Activated CD8-positive, alpha-beta memory T cell treated with anti-CD3 and anti-CD28 coated beads, Interleukin-2, amount 10 ng/mL, durations not matched to agents 7 days and 5 days (primary cell): ENCODE measurements at regions not wholly inside any gene's neighbourhood (a gene's known extent, or its start where the extent isn't known, plus 50 kb on each side); places are given as distances from the start of the nearest gene placed in this dataset.

Experiments
- ATAC-seq: fragments of 150-1000 bp; cut with Tn5 transposase; one replicate; pipeline ENCODE4 v1.10.0; 2021; ENCODE audit warnings: moderate library complexity
- CTCF ChIA-PET: fragments of 350-600 bp; sonication (Branson Sonifier 250); formaldehyde crosslinking; loops from one replicate; lab custom pipeline; 2021; ENCODE audit warnings: antibody characterized with exemption; lab: Charles Lee
- DNase-seq: peaks from one replicate; pipeline ENCODE4 v3.0.0-alpha.2; 2020
- H3K27ac Mint-ChIP-seq: one replicate; pipeline ENCODE4 v1.8.0; 2021; ENCODE audit warnings: mild to moderate bottlenecking, mixed read lengths
- H3K27me3 Mint-ChIP-seq: one replicate; pipeline ENCODE4 v1.8.0; 2021; ENCODE audit warnings: mixed read lengths
- H3K36me3 Mint-ChIP-seq: one replicate; pipeline ENCODE4 v1.8.0; 2021; ENCODE audit warnings: mild to moderate bottlenecking, mixed read lengths
- H3K4me1 Mint-ChIP-seq: one replicate; pipeline ENCODE4 v1.8.0; 2021; ENCODE audit warnings: mixed read lengths
- H3K4me3 Mint-ChIP-seq: one replicate; pipeline ENCODE4 v1.8.0; 2021; ENCODE audit warnings: mild to moderate bottlenecking, moderate library complexity, mixed read lengths
- H3K9me3 Mint-ChIP-seq: one replicate; pipeline ENCODE4 v1.8.0; 2022; ENCODE audit warnings: low read depth, mixed read lengths

DNA sequence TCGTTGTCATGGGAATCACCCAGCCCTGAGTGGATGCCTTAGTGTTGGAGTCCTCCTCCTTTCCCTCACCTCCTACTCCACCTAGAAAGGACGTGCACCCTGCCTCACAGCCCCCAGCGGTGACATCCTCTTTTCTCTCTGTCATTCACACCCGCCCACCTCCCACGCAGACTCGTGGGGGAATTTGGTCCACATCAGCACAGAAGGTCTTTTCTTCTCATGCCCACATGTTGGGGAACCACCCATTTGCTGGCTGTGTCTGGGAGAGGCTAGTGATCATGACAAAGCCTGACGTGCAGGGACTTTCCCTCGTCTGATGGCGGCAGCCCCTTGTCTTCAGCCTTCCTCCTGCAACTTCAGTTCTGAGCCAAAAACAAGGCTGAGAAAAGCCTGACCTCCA, 96.0 kb upstream of the CNKSR3 start:
- no peak overlapping the region for H3K4me3 Mint-ChIP-seq
- peak overlapping the region; percentile 31 for H3K27ac Mint-ChIP-seq
- CTCF ChIA-PET = no interaction called here
- peaks cover 9% of the 10 kb centered on the region for H3K27me3 Mint-ChIP-seq
- ATAC-seq (peak; percentile 76), DNase-seq (peak; percentile 76)
- H3K9me3 Mint-ChIP-seq = no peaks in the 10 kb centered on the region
- H3K4me1 Mint-ChIP-seq = peaks cover 25% of the 10 kb centered on the region
- H3K36me3 Mint-ChIP-seq = no peaks in the 10 kb centered on the region

DNA sequence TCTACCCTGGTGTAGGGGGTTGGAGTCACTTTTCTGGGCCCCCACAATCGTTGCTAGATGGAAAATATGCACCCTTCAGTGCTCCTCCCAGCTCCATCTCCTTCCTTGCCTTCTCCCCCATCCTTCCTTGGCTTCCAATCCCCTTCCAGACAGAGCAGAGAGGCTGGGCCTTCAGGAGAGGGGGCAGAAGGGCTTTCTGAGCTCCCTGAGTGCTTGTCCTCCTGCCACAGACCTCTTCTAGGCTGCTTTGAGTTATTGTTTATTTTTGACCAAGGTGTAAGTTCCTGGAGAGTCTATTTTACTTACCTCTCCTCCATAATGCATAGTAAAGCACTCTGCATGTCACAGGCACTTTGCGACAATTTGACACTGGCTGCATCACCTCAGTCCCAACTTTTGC, 96.4 kb upstream of the CNKSR3 start:
- Mint-ChIP-seq H3K9me3 (peaks cover under 1% of the 10 kb centered on the region), H3K36me3 (no peaks in the 10 kb centered on the region), H3K4me1 (peaks cover 25% of the 10 kb centered on the region), H3K27ac (no peak overlapping the region), H3K4me3 (no peak overlapping the region), H3K27me3 (peaks cover 9% of the 10 kb centered on the region)
- DNase-seq (no peak), ATAC-seq (no peak)
- CTCF ChIA-PET = no interaction called here

DNA sequence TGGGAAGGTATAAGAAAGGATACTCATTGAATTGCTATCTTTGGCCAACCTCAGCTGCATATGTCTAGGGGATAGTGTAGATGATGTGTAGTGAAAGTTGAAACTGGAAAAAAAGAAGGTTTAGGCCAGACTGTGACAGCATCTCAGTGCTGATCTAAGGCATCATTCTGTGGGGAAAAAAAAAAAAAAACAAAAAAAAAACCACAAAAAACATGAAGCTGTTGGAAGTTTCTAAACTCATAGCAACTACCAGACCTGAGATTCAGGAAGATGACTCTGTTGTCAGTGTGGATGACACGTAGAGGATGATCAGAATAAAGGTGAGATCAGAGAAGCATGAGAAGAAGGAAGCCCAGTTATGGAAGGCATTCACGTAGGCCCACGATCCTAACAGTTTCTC, 100.8 kb upstream of the CNKSR3 start:
- H3K4me3 Mint-ChIP-seq = no peak overlapping the region
- H3K9me3 Mint-ChIP-seq = peaks cover 2% of the 10 kb centered on the region
- no peak for ATAC-seq
- no peaks in the 10 kb centered on the region for H3K36me3 Mint-ChIP-seq
- DNase-seq = no peak
- no peak overlapping the region for H3K27ac Mint-ChIP-seq
- no peaks in the 10 kb centered on the region for H3K27me3 Mint-ChIP-seq
- peaks cover 12% of the 10 kb centered on the region for H3K4me1 Mint-ChIP-seq
- CTCF ChIA-PET = no interaction called here

DNA sequence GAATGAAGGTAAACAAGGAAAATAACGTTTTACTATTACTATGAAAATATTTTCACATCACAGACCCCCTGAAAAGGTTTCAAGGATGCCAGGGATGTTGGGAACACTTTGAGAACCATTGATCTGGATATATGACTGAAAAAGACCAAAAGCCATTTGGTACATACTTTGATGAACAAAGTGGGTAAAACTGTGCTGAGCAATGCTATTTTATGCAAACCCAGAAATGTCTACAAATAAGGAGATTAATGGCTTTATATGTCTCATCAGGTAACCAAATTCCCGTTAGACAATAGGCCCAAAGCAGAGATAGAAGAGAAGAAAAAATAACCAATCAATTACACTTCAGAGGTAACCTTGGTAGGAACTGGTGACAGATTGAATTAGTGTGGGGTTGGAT, 101.4 kb upstream of the CNKSR3 start:
- H3K4me1 Mint-ChIP-seq = peaks cover 6% of the 10 kb centered on the region
- DNase-seq (no peak), ATAC-seq (no peak)
- CTCF ChIA-PET = no interaction called here
- no peaks in the 10 kb centered on the region for H3K36me3 Mint-ChIP-seq
- no peak overlapping the region for H3K4me3 Mint-ChIP-seq
- no peak overlapping the region for H3K27ac Mint-ChIP-seq
- peaks cover 2% of the 10 kb centered on the region for H3K9me3 Mint-ChIP-seq
- no peaks in the 10 kb centered on the region for H3K27me3 Mint-ChIP-seq

DNA sequence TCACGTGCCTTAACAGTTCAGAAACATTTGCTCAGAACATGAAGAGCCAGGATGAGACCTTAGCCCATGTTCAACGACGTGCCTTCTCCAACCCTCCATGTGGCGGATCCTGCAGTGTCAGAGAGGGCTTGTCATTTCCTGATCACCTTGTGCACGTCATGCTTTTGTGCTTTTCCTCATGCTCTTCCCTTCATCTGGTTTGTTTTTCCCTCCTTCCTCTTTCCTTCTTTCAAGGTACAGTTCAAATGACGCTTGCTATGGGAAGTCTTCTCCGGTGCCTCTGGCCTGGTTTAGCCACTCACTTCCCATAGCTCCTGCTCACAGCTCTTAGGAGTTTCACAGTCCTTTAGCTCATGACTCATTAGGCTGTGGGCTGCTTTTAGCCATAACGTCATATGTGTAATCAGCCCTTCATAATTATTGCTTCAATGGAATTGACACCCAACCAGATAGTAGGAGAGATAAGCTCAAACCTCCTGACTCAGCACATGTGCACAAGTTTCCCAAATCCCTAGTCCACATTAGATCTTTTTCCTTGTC, 102.7 kb upstream of the CNKSR3 start:
- no peak for ATAC-seq
- Mint-ChIP-seq H3K27me3 (no peaks in the 10 kb centered on the region), H3K36me3 (no peaks in the 10 kb centered on the region), H3K9me3 (peaks cover 2% of the 10 kb centered on the region), H3K4me3 (no peak overlapping the region), H3K4me1 (peaks cover 3% of the 10 kb centered on the region), H3K27ac (no peak overlapping the region)
- DNase-seq = no peak
- CTCF ChIA-PET = no interaction called here

DNA sequence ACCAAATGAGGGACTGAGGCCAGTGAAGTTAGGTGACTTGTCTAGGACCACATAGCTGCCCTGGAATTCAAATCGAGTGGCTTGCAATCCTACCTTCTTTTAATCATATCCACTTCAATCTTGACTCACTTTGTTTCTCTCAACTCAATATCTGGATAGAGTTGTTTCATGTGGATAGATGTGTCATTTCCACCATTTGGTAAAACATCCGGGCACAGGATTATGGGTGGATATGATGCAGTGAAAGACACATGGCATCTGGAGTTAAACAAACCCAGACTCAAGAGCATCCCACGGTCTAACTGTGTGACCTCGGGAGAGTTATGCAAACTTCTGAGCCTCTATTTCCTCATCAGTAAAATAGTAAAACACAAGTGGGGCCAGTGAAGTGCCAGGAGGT, 103.6 kb upstream of the CNKSR3 start:
- H3K9me3 Mint-ChIP-seq = peaks cover 2% of the 10 kb centered on the region
- CTCF ChIA-PET = no interaction called here

DNA sequence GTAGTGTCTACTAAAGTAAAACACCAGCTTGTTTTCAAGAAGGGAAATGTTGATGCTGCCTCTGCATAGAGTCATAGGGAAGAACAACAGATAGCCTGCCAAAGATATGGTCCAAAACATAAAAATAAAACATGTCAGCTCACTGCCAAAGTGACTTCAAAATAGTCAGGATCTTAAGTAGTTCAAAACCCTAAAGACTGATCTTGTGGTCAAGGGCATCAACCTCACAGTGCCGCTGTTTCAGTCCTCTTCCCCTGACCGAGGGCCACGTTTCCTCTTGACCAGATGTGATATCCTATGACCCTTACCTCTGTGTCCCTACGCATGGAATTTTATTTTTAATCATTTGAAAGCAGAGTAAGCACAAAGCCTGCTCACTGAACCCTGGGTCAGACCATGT, 104.2 kb upstream of the CNKSR3 start:
- H3K4me1 Mint-ChIP-seq = peaks cover 3% of the 10 kb centered on the region
- ATAC-seq = no peak
- CTCF ChIA-PET = no interaction called here
- H3K9me3 Mint-ChIP-seq = peaks cover 2% of the 10 kb centered on the region
- DNase-seq = no peak
- H3K27ac Mint-ChIP-seq = no peak overlapping the region
- no peak overlapping the region for H3K4me3 Mint-ChIP-seq
- no peaks in the 10 kb centered on the region for H3K36me3 Mint-ChIP-seq
- no peaks in the 10 kb centered on the region for H3K27me3 Mint-ChIP-seq

More for the DNA sequence above, 103.6 kb upstream of the CNKSR3 start:
- Mint-ChIP-seq H3K27ac (no peak overlapping the region), H3K4me1 (peaks cover 3% of the 10 kb centered on the region), H3K4me3 (no peak overlapping the region), H3K36me3 (no peaks in the 10 kb centered on the region), H3K27me3 (no peaks in the 10 kb centered on the region)
- no peak for DNase-seq
- no peak for ATAC-seq

DNA sequence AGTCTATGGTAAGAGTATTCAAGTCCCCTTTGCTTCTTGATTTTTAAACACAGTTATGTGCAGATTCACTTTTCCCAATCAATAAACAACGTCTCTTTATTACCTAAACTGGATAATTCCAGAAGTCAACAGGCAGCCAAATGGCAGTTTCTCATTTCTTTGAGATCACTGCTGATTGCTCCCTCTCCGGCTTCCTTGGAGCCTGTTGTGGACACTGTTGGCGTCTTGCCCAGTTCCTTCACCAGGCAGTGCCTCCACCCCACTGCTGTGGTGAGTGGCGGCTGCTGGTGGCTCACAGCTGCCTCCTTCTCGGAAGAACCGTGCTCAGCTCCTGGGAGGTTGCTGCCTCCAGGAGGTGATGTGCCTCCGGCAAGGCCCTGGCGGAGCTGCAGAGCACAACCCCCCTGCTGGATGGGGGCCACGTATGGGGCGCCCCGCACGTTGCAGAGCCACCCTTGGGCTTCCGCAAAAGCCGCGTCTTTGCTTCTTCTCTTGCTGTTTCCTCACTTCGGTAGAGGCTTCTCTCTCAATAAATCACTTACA, 105.1 kb upstream of the CNKSR3 start:
- peaks cover 3% of the 10 kb centered on the region for H3K4me1 Mint-ChIP-seq

DNA sequence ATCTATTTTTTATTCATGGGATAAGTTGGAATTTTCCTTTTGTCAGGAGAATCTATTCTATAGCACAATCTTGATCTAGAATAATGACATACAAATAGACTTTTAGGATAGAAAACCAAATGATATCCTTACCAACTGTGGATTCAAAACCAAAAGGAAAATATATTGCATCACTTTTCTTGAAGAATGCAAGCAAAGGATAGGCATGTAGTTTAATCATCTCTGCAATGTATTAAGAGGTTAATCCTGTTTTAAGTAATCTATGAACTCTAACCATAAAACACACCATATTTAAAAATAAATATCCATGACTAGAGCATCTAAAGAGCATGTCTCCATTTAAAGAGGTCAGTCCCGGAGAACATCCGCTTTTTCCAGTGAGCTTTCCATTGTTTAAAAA, 106.7 kb upstream of the CNKSR3 start:
- ATAC-seq (no peak), DNase-seq (no peak)
- Mint-ChIP-seq H3K27me3 (peaks cover 3% of the 10 kb centered on the region), H3K4me3 (no peak overlapping the region), H3K4me1 (no peaks in the 10 kb centered on the region), H3K27ac (no peak overlapping the region), H3K9me3 (no peaks in the 10 kb centered on the region), H3K36me3 (no peaks in the 10 kb centered on the region)
- CTCF ChIA-PET = no interaction called here

More for the DNA sequence above, 105.1 kb upstream of the CNKSR3 start:
- Mint-ChIP-seq H3K9me3 (peaks cover 2% of the 10 kb centered on the region), H3K27me3 (no peaks in the 10 kb centered on the region), H3K36me3 (no peaks in the 10 kb centered on the region), H3K27ac (no peak overlapping the region), H3K4me3 (no peak overlapping the region)
- CTCF ChIA-PET = no interaction called here
- ATAC-seq = no peak
- no peak for DNase-seq

DNA sequence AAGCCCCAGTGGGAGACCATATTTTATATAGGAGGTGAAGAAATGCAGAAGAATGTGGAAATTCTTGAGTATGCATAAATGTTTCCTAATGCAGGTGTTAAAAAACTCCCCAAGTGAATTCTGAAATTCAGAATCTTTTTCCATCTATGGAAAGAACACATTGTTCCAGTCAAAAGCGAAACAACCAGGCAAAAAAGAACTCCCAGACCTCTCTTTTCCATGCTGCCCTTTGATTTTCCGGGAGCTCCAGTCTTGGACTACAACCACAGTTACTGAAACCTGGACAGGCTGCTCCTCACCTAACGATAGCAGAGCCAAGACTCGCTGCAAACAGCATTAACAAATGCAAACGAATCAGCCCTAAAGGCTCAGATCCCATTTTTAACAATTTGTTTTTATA, 108.7 kb upstream of the CNKSR3 start:
- DNase-seq = no peak
- Mint-ChIP-seq H3K27me3 (peaks cover 3% of the 10 kb centered on the region), H3K27ac (no peak overlapping the region), H3K4me3 (no peak overlapping the region), H3K9me3 (no peaks in the 10 kb centered on the region), H3K36me3 (no peaks in the 10 kb centered on the region), H3K4me1 (no peaks in the 10 kb centered on the region)
- ATAC-seq = no peak
- CTCF ChIA-PET = no interaction called here

DNA sequence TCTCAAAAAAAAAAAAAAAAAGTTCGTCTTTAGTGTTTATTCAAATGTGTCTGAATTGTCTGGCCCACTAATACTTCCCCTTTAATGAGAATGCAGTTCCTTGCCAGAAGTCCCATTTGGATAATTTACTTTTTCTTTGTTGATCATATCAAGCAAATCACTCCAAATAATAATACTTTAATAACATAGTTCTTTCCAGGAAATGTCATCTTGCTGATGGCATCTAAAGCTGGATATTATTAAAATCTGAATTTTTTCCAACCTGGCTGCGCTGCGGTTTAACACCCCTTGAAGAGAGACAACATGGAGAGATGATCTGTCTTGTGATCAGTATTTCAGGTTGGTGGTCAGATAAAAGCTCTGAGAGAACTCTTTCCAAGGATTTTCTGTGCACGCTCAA, 111.2 kb upstream of the CNKSR3 start:
- CTCF ChIA-PET = no interaction called here
- ATAC-seq = no peak
- Mint-ChIP-seq H3K27ac (no peak overlapping the region), H3K4me1 (no peaks in the 10 kb centered on the region), H3K9me3 (no peaks in the 10 kb centered on the region), H3K36me3 (no peaks in the 10 kb centered on the region), H3K4me3 (no peak overlapping the region), H3K27me3 (peaks cover 3% of the 10 kb centered on the region)
- no peak for DNase-seq

DNA sequence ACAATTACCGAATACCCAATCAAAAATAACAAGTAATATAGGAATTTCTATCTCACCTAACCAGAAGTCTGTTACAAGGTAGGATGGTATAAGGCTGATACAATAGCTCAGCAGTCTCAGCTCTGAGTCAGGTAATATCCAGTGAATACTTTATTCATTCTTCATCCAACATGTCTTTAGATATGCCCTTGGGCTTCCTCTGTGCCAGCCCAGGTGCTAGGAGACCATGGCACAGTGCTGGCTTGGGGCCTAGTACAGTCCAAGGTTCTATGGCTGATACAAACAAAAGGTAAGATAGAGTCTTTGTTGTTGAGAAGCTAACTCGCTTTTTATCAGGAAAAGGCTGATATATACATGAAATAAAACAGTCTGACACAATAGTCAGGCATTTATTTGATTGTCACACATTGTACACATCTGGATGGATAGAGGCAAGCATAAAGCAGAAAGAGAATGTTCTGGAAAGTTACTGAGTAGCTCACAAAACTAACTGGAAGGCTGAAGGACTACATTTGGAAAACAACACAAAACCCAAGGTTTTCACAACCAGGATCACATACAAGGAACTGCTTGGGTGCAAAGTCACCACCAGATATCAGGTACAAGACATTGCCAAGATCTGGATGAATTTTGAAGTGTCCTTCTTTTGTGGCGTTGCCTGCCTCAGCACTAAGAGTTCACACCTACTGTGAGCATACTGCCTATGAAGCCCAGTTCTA, 110.4 kb upstream of the SCAF8 start:
- no peaks in the 10 kb centered on the region for H3K4me1 Mint-ChIP-seq
- H3K4me3 Mint-ChIP-seq = no peak overlapping the region
- CTCF ChIA-PET = no interaction called here
- no peak for DNase-seq
- no peak overlapping the region for H3K27ac Mint-ChIP-seq
- ATAC-seq = no peak
- peaks cover 6% of the 10 kb centered on the region for H3K27me3 Mint-ChIP-seq
- no peaks in the 10 kb centered on the region for H3K36me3 Mint-ChIP-seq
- no peaks in the 10 kb centered on the region for H3K9me3 Mint-ChIP-seq

DNA sequence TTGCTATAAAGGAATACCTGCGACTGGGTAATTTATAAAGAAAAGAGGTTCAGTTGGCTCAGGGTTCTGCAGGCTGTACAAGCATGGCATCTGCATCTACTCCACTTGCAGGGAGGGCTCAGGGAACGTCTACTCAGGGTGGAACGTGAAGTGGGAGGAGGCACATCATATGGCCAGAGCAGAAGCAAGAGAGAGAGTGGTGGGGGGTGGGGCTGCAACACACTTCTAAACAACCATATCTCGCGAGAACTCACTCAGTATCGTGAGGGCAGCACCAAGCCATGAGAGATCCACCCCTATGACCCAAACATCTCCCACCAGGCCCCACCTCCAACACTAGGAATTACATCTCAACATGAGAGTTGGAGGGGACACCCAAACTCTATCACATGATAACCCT, 109.8 kb upstream of the SCAF8 start:
- DNase-seq (no peak), ATAC-seq (no peak)
- no peaks in the 10 kb centered on the region for H3K4me1 Mint-ChIP-seq
- no peak overlapping the region for H3K4me3 Mint-ChIP-seq
- H3K36me3 Mint-ChIP-seq = no peaks in the 10 kb centered on the region
- H3K9me3 Mint-ChIP-seq = no peaks in the 10 kb centered on the region
- CTCF ChIA-PET = no interaction called here
- peaks cover 6% of the 10 kb centered on the region for H3K27me3 Mint-ChIP-seq
- no peak overlapping the region for H3K27ac Mint-ChIP-seq

DNA sequence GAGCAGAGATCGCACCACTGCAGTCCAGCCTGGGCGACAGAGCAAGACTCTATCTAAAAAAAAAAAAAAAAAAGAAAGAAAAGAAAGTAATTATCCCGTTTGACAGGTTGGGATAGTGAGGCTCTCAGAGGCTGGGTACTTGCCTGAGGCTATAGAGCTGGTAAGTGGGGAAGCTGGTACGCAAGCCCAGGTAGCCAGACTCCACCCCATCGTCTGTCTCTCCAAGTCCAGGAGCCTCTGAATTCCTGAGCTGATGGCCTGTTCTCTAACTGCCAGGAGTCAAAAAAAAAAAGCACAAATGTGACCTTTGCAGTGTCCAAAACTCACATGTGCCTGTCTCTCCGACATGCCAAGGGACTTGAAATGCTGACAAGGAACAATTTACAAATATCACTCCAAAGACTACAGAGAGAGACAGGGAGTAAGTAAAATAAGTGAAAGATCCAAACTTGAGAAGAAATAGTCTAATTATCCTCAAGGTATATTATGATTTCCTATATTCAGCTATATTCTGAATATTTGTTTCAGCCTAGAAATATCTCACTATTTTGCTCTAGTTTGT, 109.1 kb upstream of the SCAF8 start:
- no peak overlapping the region for H3K4me3 Mint-ChIP-seq
- CTCF ChIA-PET = no interaction called here
- no peaks in the 10 kb centered on the region for H3K4me1 Mint-ChIP-seq
- no peaks in the 10 kb centered on the region for H3K9me3 Mint-ChIP-seq
- H3K27ac Mint-ChIP-seq = no peak overlapping the region
- H3K27me3 Mint-ChIP-seq = peaks cover 6% of the 10 kb centered on the region
- ATAC-seq (no peak), DNase-seq (no peak)
- no peaks in the 10 kb centered on the region for H3K36me3 Mint-ChIP-seq
